Activated T-helper 17 cell treated with anti-CD3 and anti-CD28 coated beads, Interleukin-2, amount 50 U/mL, for 72 hours (primary cell): ENCODE measurements at regions not wholly inside any gene's neighbourhood (a gene's known extent, or its start where the extent isn't known, plus 50 kb on each side); places are given as distances from the start of the nearest gene placed in this dataset.

Experiments
- ATAC-seq: fragments of 150-1000 bp; cut with Tn5 transposase; replicated peaks from 2 replicates; pipeline ENCODE4 v1.10.0; 2021; ENCODE audit warnings: mild to moderate bottlenecking, moderate library complexity
- H3K27ac Mint-ChIP-seq: one replicate; pipeline ENCODE4 v1.8.0; 2022; ENCODE audit warnings: mixed read lengths
- H3K27me3 Mint-ChIP-seq: one replicate; pipeline ENCODE4 v1.8.0; 2022; ENCODE audit warnings: mixed read lengths
- H3K36me3 Mint-ChIP-seq: one replicate; pipeline ENCODE4 v1.8.0; 2022; ENCODE audit warnings: low read depth, mild to moderate bottlenecking, mixed read lengths
- H3K4me1 Mint-ChIP-seq: one replicate; pipeline ENCODE4 v1.8.0; 2022; ENCODE audit warnings: mixed read lengths
- H3K4me3 Mint-ChIP-seq: one replicate; pipeline ENCODE4 v1.8.0; 2022; ENCODE audit warnings: mild to moderate bottlenecking, mixed read lengths
- H3K9me3 Mint-ChIP-seq: one replicate; pipeline ENCODE4 v1.8.0; 2022; ENCODE audit warnings: mixed read lengths

DNA sequence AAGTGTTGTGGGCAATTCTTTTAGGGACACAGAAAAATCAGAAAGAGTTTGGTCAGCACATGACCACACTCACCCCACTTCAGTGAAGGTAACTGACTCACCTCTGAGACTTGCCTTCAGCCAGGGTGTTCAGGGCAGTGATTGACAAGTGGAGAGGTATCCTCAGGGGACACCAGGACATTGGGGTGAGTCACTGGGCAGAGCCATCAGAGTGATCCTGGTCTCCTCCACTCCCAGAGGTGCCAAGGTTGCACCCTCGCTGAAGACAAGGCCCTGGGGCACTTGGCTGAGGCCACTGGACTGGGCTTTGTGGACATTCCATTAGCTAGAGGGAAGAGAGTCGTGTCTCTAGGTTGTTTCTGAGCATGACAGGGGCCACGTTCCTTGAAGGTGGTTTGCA is 113.4 kb downstream of the GADD45G start:
- Mint-ChIP-seq H3K9me3 (peaks cover 9% of the 10 kb centered on the region), H3K4me1 (peaks cover 31% of the 10 kb centered on the region), H3K27me3 (no peaks in the 10 kb centered on the region), H3K36me3 (no peaks in the 10 kb centered on the region), H3K27ac (no peak overlapping the region), H3K4me3 (no peak overlapping the region)
- no peak for ATAC-seq

DNA sequence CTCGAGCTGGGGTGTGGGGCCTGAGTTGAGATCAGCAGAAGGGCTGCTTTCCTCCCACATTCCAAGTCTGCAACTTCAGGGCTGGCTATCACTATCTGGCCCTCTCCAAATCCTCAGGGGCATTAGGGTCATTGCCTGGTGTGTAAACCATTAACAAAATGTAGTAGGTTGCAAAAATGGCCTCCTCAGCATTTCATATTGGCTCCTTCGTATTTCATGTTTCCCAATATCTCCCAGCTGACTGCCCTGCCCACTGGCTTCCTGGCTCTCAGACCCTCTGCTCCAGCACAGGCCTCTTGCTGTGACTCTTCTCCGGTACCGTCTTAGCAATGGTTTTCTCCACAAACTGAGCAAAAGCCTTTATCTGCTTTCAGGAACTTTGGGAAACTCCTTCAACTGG is 113.8 kb downstream of the GADD45G start:
- Mint-ChIP-seq H3K27me3 (no peaks in the 10 kb centered on the region), H3K4me1 (peaks cover 31% of the 10 kb centered on the region), H3K4me3 (no peak overlapping the region)

DNA sequence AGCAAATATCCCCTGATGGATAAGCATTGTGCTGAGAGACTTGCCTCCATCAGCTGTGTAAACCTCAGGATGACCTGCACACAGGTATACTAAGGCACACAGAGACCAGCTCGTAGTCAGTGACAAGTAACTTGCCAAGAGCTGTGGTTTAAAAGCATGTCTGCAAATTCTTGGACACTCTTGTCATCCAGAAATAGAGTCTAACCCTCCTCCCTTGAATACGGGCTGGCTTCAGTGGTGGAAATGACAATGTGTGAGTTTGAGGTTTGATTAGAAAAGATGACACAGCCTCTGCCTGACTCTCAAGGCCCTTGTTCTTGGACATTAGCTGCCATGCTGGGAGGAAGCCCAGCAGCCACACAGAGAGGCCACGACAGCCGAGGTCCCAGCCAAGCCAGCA is 114.4 kb downstream of the GADD45G start:
- Mint-ChIP-seq H3K27me3 (no peaks in the 10 kb centered on the region), H3K9me3 (peaks cover 9% of the 10 kb centered on the region), H3K36me3 (no peaks in the 10 kb centered on the region), H3K4me3 (no peak overlapping the region), H3K27ac (no peak overlapping the region), H3K4me1 (peaks cover 28% of the 10 kb centered on the region)
- ATAC-seq: no peak

More for the DNA sequence above, 113.8 kb downstream of the GADD45G start:
- no peaks in the 10 kb centered on the region for H3K36me3 Mint-ChIP-seq
- no peak overlapping the region for H3K27ac Mint-ChIP-seq
- H3K9me3 Mint-ChIP-seq: peaks cover 9% of the 10 kb centered on the region
- ATAC-seq: no peak

DNA sequence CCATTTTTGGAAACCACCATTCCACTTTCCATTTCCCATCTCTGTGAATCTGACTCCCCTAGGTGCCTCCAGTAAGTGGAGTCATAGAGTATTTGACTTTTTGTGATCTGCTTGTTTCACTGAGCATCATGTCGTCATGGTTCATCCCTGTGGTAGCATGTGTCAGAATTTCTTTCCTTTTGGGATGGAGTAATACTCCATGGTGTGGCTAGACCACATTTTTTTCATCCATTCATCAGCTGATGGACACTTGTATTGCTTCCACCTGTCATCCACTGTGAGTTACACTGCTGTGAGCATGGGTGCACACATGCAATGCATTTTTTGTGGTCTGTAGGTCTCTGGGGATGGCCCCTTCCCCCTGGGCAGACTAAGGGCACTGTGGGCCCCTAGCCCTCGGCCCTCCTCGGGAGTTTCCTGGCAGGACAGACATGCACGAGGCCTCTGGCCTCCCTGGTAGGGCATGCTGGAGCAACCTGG is 115.9 kb downstream of the GADD45G start:
- Mint-ChIP-seq H3K27me3 (no peaks in the 10 kb centered on the region), H3K27ac (no peak overlapping the region), H3K4me3 (no peak overlapping the region), H3K36me3 (no peaks in the 10 kb centered on the region), H3K4me1 (peaks cover 13% of the 10 kb centered on the region), H3K9me3 (peaks cover 9% of the 10 kb centered on the region)
- no peak for ATAC-seq

DNA sequence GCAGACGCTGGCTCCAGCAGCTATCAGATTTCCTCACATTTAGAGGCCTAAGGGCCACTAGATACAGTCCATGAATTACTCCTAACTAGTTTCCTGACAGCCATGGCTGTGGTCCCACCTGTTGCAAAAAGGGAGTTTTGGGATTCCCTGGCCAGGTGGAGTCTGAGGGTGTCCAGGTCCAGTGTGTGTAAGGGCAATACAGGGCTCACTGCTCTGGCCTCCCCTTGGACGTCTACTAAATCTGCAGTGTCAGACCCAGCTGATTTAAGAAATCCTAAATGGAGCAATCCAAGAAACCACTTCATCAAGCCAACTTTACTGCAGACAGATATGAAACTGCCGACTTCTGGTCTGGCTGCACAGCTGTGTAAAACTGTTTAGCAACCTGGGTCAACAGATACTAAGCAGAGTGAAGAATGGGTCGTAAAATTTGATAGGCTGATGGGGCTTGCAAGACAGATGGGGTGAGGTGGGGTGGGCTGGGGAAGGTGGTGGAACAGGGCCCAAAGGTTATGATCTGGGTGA is 116.4 kb downstream of the GADD45G start:
- Mint-ChIP-seq H3K36me3 (no peaks in the 10 kb centered on the region), H3K27ac (no peak overlapping the region), H3K9me3 (peaks cover 9% of the 10 kb centered on the region), H3K4me3 (no peak overlapping the region), H3K4me1 (peaks cover 11% of the 10 kb centered on the region), H3K27me3 (no peaks in the 10 kb centered on the region)
- ATAC-seq: no peak

DNA sequence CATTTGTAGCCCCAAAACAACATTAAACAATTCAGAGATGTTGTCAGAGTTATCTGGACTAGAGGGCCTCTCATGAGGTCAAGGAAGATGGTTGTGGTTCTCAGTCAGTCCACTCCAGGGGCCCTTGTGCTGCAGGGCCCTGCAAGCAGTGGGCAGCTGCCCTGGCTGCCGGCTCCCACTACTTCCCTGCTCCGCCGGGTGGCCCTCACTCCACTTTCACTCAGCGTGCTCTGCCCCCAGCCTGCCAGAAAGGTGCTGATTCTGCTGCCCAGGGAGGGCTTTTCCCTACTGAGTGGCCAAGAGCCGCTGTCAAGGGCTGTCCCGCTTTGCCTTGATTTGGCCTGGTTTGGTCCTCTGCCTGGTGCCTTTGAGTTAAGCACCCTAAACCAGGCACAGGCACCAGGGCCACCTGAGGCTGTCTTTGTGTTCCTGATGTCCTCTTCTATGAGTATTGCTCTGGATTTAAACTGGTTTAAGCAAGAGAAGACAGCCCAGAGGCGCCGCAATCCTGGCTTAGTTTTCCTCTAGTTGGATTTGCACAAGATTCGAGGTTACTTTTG is 117.2 kb downstream of the GADD45G start:
- H3K4me3 Mint-ChIP-seq: no peak overlapping the region
- no peaks in the 10 kb centered on the region for H3K36me3 Mint-ChIP-seq
- ATAC-seq: no peak
- H3K4me1 Mint-ChIP-seq: peaks cover 7% of the 10 kb centered on the region
- no peak overlapping the region for H3K27ac Mint-ChIP-seq
- no peaks in the 10 kb centered on the region for H3K27me3 Mint-ChIP-seq
- peaks cover 8% of the 10 kb centered on the region for H3K9me3 Mint-ChIP-seq

DNA sequence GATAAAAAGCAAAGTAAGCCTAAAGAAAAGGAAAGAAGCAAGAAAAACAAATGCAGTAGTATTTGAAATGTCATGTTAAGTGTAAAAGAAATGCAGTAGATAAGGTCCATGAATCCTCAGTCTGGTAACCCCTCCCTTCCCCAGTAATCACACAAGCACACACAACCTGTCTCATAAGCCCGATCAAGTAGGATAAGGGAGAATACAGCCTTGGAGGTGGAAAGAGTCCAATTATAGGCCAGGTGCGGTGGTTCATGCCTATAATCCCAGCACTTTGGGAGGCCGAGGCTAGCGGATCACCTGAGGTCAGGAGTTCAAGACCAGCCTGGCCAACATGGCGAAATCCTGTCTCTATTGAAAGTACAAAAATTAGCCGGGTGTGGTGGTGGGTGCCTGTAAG is 117.9 kb downstream of the GADD45G start:
- Mint-ChIP-seq H3K27me3 (no peaks in the 10 kb centered on the region), H3K36me3 (no peaks in the 10 kb centered on the region), H3K4me1 (peaks cover 5% of the 10 kb centered on the region), H3K9me3 (peaks cover 5% of the 10 kb centered on the region), H3K4me3 (no peak overlapping the region), H3K27ac (no peak overlapping the region)
- ATAC-seq: no peak

DNA sequence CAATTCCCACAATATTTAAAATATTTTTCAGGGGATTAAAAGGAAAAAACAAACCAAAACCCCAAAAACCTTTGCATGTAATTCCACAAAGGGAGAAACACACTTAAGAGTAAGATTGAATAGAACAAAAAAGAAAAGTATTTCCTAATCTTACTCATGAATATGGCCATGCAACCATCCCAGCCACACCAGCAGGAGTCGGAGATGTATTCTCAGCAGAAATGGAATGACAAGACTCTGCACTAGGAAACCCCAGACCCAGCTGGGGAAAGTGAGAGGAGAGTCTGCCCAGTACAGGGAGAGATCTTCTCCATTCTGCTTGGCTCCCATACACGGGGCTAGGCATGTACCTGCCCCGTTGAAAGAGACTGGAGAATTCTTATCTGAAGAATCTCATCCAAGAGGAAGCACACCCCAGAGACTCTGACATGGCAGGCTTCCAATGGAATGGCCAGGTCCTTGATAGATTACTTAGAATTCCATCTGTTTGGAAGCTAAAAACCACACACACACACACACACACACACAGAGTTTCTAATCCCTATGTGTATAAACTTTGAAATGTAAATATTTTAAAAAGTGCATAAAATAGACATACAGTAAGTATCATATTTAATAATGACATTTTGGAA is 118.8 kb downstream of the GADD45G start:
- H3K27ac Mint-ChIP-seq: no peak overlapping the region
- no peaks in the 10 kb centered on the region for H3K36me3 Mint-ChIP-seq
- H3K4me1 Mint-ChIP-seq: peaks cover 5% of the 10 kb centered on the region
- no peak overlapping the region for H3K4me3 Mint-ChIP-seq
- ATAC-seq: no peak
- H3K9me3 Mint-ChIP-seq: peaks cover 5% of the 10 kb centered on the region
- no peaks in the 10 kb centered on the region for H3K27me3 Mint-ChIP-seq

DNA sequence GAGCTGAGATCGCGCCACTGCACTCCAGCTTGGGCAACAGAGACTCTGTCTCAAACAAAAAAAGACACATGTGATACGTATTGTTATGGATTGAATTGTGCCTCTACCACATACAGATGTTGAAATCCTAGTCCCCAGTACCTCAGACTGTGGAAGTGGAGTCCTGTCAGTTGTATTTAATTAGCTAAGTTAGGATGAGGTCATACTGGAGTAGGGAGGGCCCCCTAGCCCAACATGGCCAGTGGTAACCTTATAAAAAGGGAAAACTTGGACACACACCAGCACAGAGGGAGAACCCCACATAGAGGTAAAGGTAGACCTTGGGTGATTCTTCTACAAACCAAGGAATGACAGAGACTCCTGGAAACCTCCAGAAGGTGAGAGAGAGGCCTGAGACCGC is 119.8 kb downstream of the GADD45G start:
- Mint-ChIP-seq H3K36me3 (no peaks in the 10 kb centered on the region), H3K27me3 (no peaks in the 10 kb centered on the region), H3K27ac (no peak overlapping the region), H3K4me1 (no peaks in the 10 kb centered on the region), H3K9me3 (no peaks in the 10 kb centered on the region), H3K4me3 (no peak overlapping the region)
- ATAC-seq: peak; percentile 42

DNA sequence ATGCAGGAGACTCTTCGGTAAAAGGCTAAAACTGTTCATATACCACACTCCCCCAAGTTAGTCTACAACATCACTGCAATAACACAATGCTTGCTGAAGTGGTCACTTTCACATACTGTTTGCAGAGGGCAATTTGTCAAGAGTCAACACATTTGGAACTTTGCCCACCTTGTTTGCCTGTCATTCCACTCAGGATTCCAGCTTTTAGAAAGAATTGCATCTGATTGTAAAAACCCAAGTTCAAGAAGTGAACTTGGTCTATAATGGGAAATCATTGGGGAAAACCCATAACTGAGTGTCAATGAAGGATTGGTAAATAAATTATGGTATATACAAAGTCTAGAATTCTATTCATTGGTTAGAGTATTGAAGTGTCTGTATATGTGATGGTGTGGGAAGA is 120.5 kb downstream of the GADD45G start:
- Mint-ChIP-seq H3K36me3 (no peaks in the 10 kb centered on the region), H3K4me3 (no peak overlapping the region), H3K4me1 (no peaks in the 10 kb centered on the region), H3K27ac (no peak overlapping the region), H3K9me3 (no peaks in the 10 kb centered on the region), H3K27me3 (no peaks in the 10 kb centered on the region)
- ATAC-seq: peak; percentile 30

DNA sequence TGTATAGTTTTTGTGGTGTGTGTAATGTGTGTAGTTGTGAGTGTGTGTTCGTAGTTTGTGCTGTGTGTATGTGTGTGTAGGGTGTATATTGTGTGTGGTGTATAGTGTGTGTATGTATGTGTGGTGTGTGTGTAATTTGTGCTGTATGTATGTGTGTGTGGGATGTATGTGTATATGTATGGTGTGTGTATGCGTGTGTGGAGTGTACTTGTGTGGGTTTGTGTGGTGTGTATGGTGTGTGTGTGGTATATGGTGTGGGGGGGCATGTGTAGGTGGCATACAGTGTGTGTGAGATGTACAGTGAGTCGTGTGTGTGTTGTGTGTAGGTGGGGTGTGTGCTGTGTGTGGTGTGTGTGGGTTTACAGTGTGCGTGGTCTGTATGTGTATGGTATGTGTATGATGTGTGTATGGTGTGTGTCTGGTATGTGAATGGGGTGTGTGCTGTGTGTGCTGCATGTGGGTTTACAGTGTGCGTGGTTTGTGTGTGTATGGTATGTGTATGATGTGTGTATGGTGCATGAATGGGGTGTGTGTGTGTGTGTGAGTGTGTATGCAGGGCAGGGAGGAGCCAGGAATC is 125.2 kb downstream of the GADD45G start:
- H3K36me3 Mint-ChIP-seq: no peaks in the 10 kb centered on the region
- no peaks in the 10 kb centered on the region for H3K27me3 Mint-ChIP-seq
- H3K4me1 Mint-ChIP-seq: peaks cover 5% of the 10 kb centered on the region
- H3K9me3 Mint-ChIP-seq: no peaks in the 10 kb centered on the region
- H3K4me3 Mint-ChIP-seq: no peak overlapping the region
- peak; percentile 16 for ATAC-seq
- no peak overlapping the region for H3K27ac Mint-ChIP-seq

DNA sequence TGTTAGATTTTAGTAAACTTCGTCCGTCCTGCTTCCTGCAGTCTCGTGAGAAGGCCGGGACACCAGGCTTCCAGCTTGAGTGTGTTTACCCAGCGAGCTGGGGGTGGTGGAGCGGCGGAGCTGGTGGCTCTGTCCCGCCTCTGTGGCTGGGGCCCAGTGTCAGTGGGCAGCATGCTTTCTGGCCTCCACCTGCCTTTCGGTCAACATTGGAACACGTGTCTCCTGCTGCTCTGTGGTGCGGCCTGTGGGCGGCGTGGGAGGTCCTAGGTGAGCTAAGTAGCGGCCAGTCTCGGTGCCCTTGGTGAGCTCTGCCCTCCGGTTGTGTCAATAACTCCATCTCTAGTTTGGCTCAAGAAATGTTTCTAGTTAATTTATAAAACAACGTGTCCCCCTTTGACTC is 125.9 kb downstream of the GADD45G start:
- H3K4me1 Mint-ChIP-seq: peaks cover 5% of the 10 kb centered on the region
- no peaks in the 10 kb centered on the region for H3K27me3 Mint-ChIP-seq
- H3K4me3 Mint-ChIP-seq: no peak overlapping the region
- H3K9me3 Mint-ChIP-seq: no peaks in the 10 kb centered on the region
- no peaks in the 10 kb centered on the region for H3K36me3 Mint-ChIP-seq
- no peak overlapping the region for H3K27ac Mint-ChIP-seq
- ATAC-seq: no peak

DNA sequence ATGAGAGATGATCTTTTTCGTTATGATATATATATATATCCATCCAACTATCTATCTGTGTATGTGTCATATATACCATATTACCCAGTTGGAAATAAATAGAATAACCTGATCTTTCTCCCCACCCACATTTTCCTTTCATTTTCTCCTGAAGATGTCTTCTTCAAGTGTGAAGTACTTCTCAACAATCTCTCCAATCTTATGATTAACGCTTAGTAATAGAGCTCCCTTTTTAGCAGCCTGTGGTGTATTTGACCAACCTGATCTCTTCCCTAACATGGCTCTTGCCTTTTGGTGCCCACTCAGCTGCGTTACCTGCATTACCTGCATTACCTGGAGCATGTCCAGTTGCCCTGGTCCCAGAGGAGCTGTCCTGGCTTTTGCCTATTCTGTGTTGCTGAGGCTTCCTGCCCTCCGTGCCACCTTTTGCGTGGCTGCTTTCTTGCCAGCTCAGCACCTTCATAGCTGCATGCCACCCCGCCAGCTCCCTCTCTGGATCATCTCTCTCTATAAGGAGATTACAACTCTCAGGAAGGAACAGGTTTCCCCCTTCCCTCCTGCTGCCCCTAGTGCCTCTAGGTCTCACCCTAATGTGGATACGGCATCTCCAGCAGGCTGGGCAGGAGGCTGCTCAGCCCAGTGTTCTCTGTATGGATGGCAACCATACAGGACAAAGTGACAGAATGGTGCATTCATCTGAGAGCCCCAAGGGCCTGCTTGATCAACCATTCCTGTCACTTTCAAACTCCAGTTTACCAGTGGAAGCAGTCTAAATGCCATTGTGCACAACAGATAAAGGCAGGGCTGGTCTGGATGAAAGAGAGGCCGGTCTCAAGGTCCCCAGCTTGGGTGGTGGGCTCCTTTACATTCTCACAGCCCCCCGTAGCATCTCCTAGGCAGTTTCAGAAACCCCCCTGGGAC is 126.7 kb downstream of the GADD45G start:
- Mint-ChIP-seq H3K36me3 (no peaks in the 10 kb centered on the region), H3K4me1 (peaks cover 5% of the 10 kb centered on the region), H3K27ac (no peak overlapping the region), H3K4me3 (no peak overlapping the region), H3K27me3 (no peaks in the 10 kb centered on the region), H3K9me3 (no peaks in the 10 kb centered on the region)
- peak; percentile 86 for ATAC-seq

DNA sequence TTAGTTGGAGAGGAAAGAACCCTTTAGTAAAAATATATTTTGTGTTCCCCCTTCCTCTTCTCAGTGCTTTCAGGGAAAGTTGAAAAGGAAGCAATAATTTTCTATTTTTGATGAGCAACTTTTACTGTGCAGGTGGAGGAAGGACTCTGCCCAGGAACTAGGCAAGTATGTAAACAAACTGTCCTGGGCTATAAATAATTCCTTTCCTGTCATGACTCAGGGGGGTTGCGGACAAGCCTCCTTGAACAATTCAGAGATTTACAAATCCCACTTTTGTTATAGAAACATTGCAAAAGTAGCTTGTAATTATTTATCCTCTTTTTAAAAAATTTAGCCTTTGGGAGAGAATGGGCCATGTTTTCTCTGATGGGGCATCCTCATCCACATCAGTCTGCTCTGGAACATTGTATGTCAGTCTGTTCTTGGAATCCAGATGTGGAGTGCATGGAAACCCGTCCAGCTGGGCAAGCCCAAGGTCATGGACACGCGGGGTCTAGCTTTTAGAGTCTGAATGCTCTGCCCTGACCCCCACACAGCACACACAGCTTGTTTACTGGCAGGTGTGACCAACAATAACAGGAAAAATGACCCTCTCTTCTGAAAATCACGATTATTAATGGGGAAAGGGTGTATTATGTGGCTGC is 127.6 kb downstream of the GADD45G start:
- H3K36me3 Mint-ChIP-seq: no peaks in the 10 kb centered on the region
- no peak overlapping the region for H3K4me3 Mint-ChIP-seq
- no peaks in the 10 kb centered on the region for H3K27me3 Mint-ChIP-seq
- H3K9me3 Mint-ChIP-seq: no peaks in the 10 kb centered on the region
- H3K4me1 Mint-ChIP-seq: peaks cover 5% of the 10 kb centered on the region
- no peak for ATAC-seq
- H3K27ac Mint-ChIP-seq: no peak overlapping the region
